ENCODE measurements at regions not wholly inside any gene's neighbourhood (a gene's known extent, or its start where the extent isn't known, plus 50 kb on each side); places are given as distances from the start of the nearest gene placed in this dataset.

DNA sequence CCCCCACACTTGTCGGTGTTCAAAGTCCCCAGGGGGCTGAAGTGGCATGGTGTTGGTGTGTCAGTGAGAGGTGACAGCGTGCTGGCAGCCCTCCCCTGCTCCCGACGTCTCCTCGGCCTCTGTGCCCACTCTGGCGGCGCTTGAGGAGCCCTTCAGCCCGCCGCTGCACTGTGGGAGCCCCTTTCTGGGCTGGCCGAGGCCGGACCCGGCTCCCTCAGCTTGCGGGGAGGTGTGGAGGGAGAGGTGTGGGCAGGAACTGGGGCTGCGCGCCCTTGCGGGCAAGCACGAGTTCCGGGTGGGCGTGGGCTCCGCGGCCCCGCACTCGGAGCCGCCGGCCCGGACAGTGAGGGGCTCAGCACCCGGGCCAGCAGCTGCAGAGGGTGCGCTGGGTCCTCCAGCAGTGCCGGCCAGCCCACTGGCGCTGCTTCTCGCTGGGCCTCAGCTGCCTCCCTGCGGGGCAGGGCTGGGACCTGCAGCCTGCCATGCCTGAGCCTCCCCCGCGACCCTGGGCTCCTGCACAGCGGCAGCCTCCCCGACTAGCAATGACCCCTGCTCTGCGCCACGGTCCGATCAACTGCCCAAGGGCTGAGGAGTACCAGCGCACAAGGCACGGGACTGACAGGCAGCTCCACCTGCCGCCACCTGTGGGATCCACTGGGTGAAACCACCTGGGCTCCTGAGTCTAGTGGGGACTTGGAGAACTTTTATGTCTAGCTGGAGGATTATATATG is 224.1 kb upstream of the RIOK2 start:
- Histone ChIP-seq H3K36me3 (replicated peaks; ENCODE audit: insufficient read depth, low read depth) (no peaks in the 10 kb centered on the region), H3K27ac (no peak overlapping the region), H2AFZ (no peak overlapping the region), H3K27me3 (no peaks in the 10 kb centered on the region), H3K4me3 (no peak overlapping the region), H3K79me2 (no peaks in the 10 kb centered on the region), H3K9me2 (replicated peaks; ENCODE audit: insufficient read depth) (no peaks in the 10 kb centered on the region), H4K20me1 (ENCODE audit: insufficient read depth, poor library complexity, severe bottlenecking) (no peaks in the 10 kb centered on the region), H3K4me2 (no peak overlapping the region), H3K9me3 (ENCODE audit: low read depth) (no peaks in the 10 kb centered on the region), H3K4me1 (ENCODE audit: insufficient read depth) (no peaks in the 10 kb centered on the region)
- WGBS (ENCODE audit: low lambda C conversion rate, missing lambda C conversion rate): 98% methylated on average over 31 of the region's 42 CpGs
- DNase-seq (ENCODE audit: low spot score): no peak
- no peak for TF ChIP-seq EZH2 (IDR thresholded peaks at IDR 0.05; ENCODE audit: borderline replicate concordance)
- no peak for TF ChIP-seq EZH2phosphoT487 (IDR thresholded peaks at IDR 0.05; ENCODE audit: low read depth, severe bottlenecking, unreplicated experiment)
- TF ChIP-seq CTCF (IDR thresholded peaks at IDR 0.05; ENCODE audit: poor library complexity): no peak

DNA sequence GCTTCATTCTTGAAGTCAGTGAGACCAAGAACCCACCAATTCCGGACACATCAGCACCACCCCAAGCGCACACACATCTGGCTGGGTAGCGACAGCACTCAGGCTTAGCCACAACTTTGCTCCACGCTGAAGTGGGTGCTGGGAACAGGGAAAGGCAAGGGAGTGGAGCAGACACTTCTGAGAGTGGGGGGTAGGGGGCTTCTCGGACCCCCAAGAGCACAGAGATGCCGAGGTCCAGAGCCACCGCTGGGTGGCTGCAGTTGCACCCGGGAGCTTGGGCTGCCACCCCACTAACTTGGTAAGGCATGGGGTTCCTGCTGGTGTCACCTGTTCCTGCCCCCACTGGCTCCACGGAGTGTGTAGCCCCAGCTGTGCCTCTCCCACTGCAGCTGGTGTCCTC is 225.3 kb upstream of the RIOK2 start:
- no peak for DNase-seq (ENCODE audit: low spot score)
- Histone ChIP-seq H4K20me1 (ENCODE audit: insufficient read depth, poor library complexity, severe bottlenecking) (no peaks in the 10 kb centered on the region), H3K27ac (no peak overlapping the region), H3K79me2 (no peaks in the 10 kb centered on the region), H3K27me3 (no peaks in the 10 kb centered on the region), H2AFZ (no peak overlapping the region), H3K36me3 (replicated peaks; ENCODE audit: insufficient read depth, low read depth) (no peaks in the 10 kb centered on the region), H3K9me3 (ENCODE audit: low read depth) (no peaks in the 10 kb centered on the region), H3K4me2 (no peak overlapping the region), H3K9me2 (replicated peaks; ENCODE audit: insufficient read depth) (no peaks in the 10 kb centered on the region), H3K4me3 (no peak overlapping the region), H3K4me1 (ENCODE audit: insufficient read depth) (no peaks in the 10 kb centered on the region)
- no peak for TF ChIP-seq EZH2phosphoT487 (IDR thresholded peaks at IDR 0.05; ENCODE audit: low read depth, severe bottlenecking, unreplicated experiment)
- no peak for TF ChIP-seq CTCF (IDR thresholded peaks at IDR 0.05; ENCODE audit: poor library complexity)
- TF ChIP-seq EZH2 (IDR thresholded peaks at IDR 0.05; ENCODE audit: borderline replicate concordance): no peak
- 78% methylated on average over 9 of the region's 9 CpGs for WGBS (ENCODE audit: low lambda C conversion rate, missing lambda C conversion rate)

DNA sequence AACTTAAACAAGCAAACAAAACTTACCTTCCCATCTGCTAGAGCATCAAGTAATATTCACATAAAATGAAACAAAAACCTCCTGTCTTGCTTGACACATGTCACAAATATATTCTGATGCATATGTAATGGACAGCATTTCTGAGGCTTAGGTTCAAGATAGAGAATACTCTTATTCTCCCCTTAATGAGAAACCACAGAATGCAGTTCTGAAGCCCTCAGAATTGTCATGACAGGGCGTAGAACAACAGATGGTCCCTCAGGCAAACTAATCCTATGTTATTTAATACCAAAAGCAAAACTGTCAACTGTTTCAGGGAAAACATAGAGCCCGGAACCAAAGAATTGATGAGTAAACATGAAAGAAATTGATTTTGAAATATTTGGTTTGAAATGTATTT is 229.9 kb upstream of the RIOK2 start:
- TF ChIP-seq CTCF (IDR thresholded peaks at IDR 0.05; ENCODE audit: poor library complexity): no peak
- TF ChIP-seq EZH2phosphoT487 (IDR thresholded peaks at IDR 0.05; ENCODE audit: low read depth, severe bottlenecking, unreplicated experiment): no peak
- no peak for TF ChIP-seq EZH2 (IDR thresholded peaks at IDR 0.05; ENCODE audit: borderline replicate concordance)
- no peaks in the 10 kb centered on the region for H3K9me2 ChIP-seq (replicated peaks; ENCODE audit: insufficient read depth)
- no peak overlapping the region for H3K4me2 ChIP-seq
- no peak overlapping the region for H3K27ac ChIP-seq
- no peak overlapping the region for H2AFZ ChIP-seq
- no peaks in the 10 kb centered on the region for H3K27me3 ChIP-seq
- H3K9me3 ChIP-seq (ENCODE audit: low read depth): no peaks in the 10 kb centered on the region
- no peak overlapping the region for H3K4me3 ChIP-seq
- 80% methylated on average over 2 of the region's 2 CpGs for WGBS (ENCODE audit: low lambda C conversion rate, missing lambda C conversion rate)
- H3K4me1 ChIP-seq (ENCODE audit: insufficient read depth): no peaks in the 10 kb centered on the region
- no peaks in the 10 kb centered on the region for H3K36me3 ChIP-seq (replicated peaks; ENCODE audit: insufficient read depth, low read depth)
- DNase-seq (ENCODE audit: low spot score): no peak
- H4K20me1 ChIP-seq (ENCODE audit: insufficient read depth, poor library complexity, severe bottlenecking): no peaks in the 10 kb centered on the region
- no peaks in the 10 kb centered on the region for H3K79me2 ChIP-seq
